Lower lobe of right lung (tissue), 2 donors: ENCODE measurements at regions not wholly inside any gene's neighbourhood (a gene's known extent, or its start where the extent isn't known, plus 50 kb on each side); places are given as distances from the start of the nearest gene placed in this dataset.

Experiments
- ATAC-seq, 2 donors: fragments of 200-7000 bp; cut with Tn5 transposase; one replicate each; pipeline ENCODE4 v1.9.1; 2020 to 2022; ENCODE audit warnings: mild to moderate bottlenecking in 2 of 2, moderate library complexity in 2 of 2
- DNase-seq: peaks from one replicate; pipeline ENCODE4 v3.0.0-alpha.2; 2020
- H3K27ac ChIP-seq: fragments of 200-600 bp; one replicate; pipeline ENCODE4 v1.8.0; 2022
- H3K27me3 ChIP-seq: fragments of 200-600 bp; one replicate; pipeline ENCODE4 v1.8.0; 2022; ENCODE audit warnings: low read depth
- H3K36me3 ChIP-seq: fragments of 200-600 bp; one replicate; pipeline ENCODE4 v1.8.0; 2022; ENCODE audit warnings: mild to moderate bottlenecking
- H3K4me1 ChIP-seq: fragments of 200-600 bp; one replicate; pipeline ENCODE4 v1.8.0; 2022
- H3K4me3 ChIP-seq: fragments of 200-600 bp; one replicate; pipeline ENCODE4 v1.8.0; 2022; ENCODE audit warnings: mild to moderate bottlenecking
- H3K9me3 ChIP-seq: fragments of 200-600 bp; one replicate; pipeline ENCODE4 v1.8.0; 2022
- intact Hi-C: fragments of 100-400 bp; cut with DNase I; formaldehyde crosslinking; loops from one replicate; pipeline ENCODE4 v1.11.0; 2022
- TF ChIP-seq, protein P1 (sequence below): fragments of 200-600 bp; IDR thresholded peaks from one replicate; pipeline ENCODE4 v1.8.0; 2022; ENCODE audit warnings: antibody characterized with exemption, mild to moderate bottlenecking
- donor health status: DM: no; HTN: yes; CAD: no; lungs with severe emphysema.

DNA sequence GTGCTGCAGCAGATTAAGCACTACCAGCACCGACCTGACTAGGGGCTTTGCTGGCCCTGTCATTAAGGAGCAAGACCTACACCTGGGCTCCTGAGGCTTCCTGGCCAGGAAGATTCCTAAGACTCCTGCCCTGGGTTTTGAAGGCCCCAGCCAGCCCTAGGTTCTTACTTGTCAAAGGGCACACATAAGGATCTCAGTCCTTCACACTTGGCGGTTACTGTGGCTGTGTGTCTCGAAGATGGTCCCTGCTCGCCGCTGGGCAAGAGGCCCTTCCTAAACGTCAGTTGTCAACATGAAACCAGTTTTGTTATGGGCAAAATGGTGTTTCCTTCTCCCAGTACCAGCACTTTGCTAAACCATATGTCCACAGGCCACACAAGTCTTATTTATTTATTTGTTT is 470.6 kb downstream of the TOX3 start:
- no peak for DNase-seq
- Histone ChIP-seq H3K27me3 (no peaks in the 10 kb centered on the region), H3K27ac (no peak overlapping the region), H3K4me3 (no peak overlapping the region), H3K9me3 (no peaks in the 10 kb centered on the region), H3K4me1 (no peaks in the 10 kb centered on the region), H3K36me3 (no peaks in the 10 kb centered on the region)
- TF ChIP-seq, protein P1, sequence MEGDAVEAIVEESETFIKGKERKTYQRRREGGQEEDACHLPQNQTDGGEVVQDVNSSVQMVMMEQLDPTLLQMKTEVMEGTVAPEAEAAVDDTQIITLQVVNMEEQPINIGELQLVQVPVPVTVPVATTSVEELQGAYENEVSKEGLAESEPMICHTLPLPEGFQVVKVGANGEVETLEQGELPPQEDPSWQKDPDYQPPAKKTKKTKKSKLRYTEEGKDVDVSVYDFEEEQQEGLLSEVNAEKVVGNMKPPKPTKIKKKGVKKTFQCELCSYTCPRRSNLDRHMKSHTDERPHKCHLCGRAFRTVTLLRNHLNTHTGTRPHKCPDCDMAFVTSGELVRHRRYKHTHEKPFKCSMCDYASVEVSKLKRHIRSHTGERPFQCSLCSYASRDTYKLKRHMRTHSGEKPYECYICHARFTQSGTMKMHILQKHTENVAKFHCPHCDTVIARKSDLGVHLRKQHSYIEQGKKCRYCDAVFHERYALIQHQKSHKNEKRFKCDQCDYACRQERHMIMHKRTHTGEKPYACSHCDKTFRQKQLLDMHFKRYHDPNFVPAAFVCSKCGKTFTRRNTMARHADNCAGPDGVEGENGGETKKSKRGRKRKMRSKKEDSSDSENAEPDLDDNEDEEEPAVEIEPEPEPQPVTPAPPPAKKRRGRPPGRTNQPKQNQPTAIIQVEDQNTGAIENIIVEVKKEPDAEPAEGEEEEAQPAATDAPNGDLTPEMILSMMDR: no peak
- ATAC-seq: no peak
- intact Hi-C loops: no loop called here

DNA sequence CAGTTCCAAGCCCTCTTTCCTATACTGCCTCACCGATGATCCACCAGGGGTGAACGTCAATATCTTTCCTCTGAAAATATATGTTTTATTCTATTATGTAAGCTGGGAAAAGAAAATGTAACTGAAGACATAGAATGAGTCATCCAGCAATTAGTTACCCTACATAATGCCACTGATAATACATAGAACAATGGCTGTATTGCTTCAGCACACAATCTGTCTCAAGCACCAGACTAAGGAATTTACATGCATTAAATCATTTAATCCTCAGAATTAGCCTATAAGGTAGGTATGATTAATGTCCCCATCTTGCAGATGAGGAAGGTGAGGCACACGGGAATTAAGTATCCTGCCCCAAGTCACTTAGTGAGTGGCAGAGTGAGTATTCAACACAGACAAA is 472.8 kb downstream of the TOX3 start:
- no peaks in the 10 kb centered on the region for H3K4me1 ChIP-seq
- intact Hi-C loops: no loop called here
- no peaks in the 10 kb centered on the region for H3K36me3 ChIP-seq
- H3K4me3 ChIP-seq: no peak overlapping the region
- TF ChIP-seq, protein P1: no peak
- DNase-seq (no peak), ATAC-seq (no peak)
- no peak overlapping the region for H3K27ac ChIP-seq
- H3K9me3 ChIP-seq: no peaks in the 10 kb centered on the region
- H3K27me3 ChIP-seq: no peaks in the 10 kb centered on the region

DNA sequence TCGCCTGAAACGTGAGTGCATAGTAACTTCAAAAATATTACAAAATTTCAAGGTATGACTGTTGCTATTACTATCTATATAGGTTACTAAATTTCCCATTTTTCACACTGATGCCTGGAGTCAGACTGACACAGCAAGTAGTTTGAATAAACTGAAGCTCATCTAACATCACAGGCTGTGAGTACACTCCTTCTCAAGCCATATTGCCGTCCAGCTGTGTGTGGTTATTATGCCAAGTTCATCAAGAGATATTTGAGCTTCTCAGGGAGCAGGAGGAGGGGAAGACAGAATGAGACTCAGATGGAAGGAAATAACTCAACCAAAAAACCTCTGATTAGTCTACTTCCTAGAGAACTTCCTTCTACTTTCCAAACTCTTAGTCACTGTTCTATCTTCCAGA is 473.9 kb downstream of the TOX3 start:
- TF ChIP-seq, protein P1: no peak
- intact Hi-C loops: no loop called here
- DNase-seq (no peak), ATAC-seq (no peak)
- no peaks in the 10 kb centered on the region for H3K4me1 ChIP-seq
- H3K4me3 ChIP-seq: no peak overlapping the region
- H3K36me3 ChIP-seq: no peaks in the 10 kb centered on the region
- H3K27me3 ChIP-seq: no peaks in the 10 kb centered on the region
- no peaks in the 10 kb centered on the region for H3K9me3 ChIP-seq
- no peak overlapping the region for H3K27ac ChIP-seq

DNA sequence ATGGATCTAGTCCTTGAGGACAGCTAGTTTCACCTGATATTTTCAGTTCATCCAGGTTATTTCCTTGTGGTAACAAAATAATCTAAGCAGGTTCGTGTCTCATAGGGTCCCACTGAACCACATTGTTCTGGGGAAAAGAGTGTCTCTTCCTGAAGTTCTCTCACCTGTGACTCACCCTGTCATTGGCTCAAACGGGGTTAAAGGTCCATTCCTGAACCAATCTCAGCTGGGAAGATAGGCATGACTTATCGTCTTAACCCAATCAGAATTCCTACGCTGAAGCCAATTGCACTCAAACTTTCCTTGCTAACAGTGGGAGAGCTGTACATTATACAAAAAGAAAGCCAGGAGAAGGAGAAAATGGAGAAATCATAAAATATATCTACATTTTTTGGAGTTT is 475.8 kb downstream of the TOX3 start:
- Histone ChIP-seq H3K36me3 (no peaks in the 10 kb centered on the region), H3K9me3 (no peaks in the 10 kb centered on the region), H3K4me1 (no peaks in the 10 kb centered on the region), H3K27ac (no peak overlapping the region), H3K27me3 (no peaks in the 10 kb centered on the region), H3K4me3 (no peak overlapping the region)
- TF ChIP-seq, protein P1: no peak
- ATAC-seq (no peak), DNase-seq (no peak)
- intact Hi-C loops: no loop called here

DNA sequence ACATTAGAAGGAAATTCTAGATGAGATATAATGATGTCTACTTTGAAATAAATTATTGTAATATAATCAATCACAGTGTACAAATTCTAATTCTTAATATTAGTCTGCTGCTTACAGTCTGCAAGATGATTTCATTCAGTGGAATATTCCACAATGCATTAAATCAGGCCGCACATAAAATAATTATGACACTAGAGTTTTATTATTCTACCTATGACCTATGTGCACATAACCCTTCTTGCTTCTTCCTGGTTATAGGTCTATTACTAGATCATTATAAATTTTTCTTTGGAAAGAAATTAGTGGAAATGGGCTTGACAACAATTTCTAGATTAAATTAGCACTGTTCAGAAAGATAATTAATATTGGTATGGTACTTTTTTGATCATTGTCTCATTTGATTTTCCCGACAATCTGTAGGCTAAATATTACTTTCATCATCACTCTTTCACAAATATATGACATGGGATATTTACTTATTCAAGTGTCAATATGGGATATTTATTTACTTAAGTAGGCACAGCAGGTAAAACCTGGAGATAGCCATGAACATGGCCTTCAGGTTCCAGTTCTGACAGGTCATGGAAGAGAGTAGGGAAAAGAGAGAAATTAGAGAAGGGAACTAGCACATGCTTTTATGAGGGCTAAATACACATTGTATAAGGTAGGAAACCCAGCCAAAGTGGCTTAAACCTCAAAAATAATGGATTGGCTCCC is 476.4 kb downstream of the TOX3 start:
- Histone ChIP-seq H3K4me3 (no peak overlapping the region), H3K9me3 (no peaks in the 10 kb centered on the region), H3K4me1 (no peaks in the 10 kb centered on the region), H3K36me3 (no peaks in the 10 kb centered on the region), H3K27me3 (no peaks in the 10 kb centered on the region), H3K27ac (no peak overlapping the region)
- DNase-seq: no peak
- ATAC-seq: no peak
- intact Hi-C loops: no loop called here
- TF ChIP-seq, protein P1: no peak
